ENCODE measurements at regions not wholly inside any gene's neighbourhood (a gene's known extent, or its start where the extent isn't known, plus 50 kb on each side); places are given as distances from the start of the nearest gene placed in this dataset.

DNA sequence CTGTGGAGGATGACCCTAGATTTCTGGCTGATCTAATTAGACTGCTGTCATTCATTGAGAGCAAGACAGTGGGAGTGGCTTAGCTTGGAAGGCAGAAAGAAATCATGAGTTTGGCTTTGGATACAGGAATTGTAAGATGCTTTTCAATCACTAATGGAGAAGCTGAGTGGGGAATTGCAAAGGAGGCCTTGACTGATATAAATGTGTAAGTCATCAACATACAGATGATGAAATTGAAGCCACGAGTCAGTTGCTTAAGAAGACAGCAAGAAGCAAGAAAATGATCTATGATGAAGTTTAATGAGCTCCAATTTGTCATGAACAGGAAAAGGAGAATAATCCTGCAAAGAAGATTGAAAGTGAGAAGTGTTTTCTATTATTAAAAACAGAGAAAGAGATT lies 136.7 kb upstream of the C1QTNF7 start:
- TF ChIP-seq, protein P1, sequence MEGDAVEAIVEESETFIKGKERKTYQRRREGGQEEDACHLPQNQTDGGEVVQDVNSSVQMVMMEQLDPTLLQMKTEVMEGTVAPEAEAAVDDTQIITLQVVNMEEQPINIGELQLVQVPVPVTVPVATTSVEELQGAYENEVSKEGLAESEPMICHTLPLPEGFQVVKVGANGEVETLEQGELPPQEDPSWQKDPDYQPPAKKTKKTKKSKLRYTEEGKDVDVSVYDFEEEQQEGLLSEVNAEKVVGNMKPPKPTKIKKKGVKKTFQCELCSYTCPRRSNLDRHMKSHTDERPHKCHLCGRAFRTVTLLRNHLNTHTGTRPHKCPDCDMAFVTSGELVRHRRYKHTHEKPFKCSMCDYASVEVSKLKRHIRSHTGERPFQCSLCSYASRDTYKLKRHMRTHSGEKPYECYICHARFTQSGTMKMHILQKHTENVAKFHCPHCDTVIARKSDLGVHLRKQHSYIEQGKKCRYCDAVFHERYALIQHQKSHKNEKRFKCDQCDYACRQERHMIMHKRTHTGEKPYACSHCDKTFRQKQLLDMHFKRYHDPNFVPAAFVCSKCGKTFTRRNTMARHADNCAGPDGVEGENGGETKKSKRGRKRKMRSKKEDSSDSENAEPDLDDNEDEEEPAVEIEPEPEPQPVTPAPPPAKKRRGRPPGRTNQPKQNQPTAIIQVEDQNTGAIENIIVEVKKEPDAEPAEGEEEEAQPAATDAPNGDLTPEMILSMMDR (IDR thresholded peaks at IDR 0.05) = no peak
- TF ChIP-seq POLR2A (IDR thresholded peaks at IDR 0.05) = no peak

All from body of pancreas (tissue), 4 donors.